NCI-H226 (cell line): ENCODE measurements at regions not wholly inside any gene's neighbourhood (a gene's known extent, or its start where the extent isn't known, plus 50 kb on each side); places are given as distances from the start of the nearest gene placed in this dataset.

ENCODE experiments used
- DNase-seq: peaks from one replicate; pipeline ENCODE4 v3.0.0-alpha.2; 2015

DNA sequence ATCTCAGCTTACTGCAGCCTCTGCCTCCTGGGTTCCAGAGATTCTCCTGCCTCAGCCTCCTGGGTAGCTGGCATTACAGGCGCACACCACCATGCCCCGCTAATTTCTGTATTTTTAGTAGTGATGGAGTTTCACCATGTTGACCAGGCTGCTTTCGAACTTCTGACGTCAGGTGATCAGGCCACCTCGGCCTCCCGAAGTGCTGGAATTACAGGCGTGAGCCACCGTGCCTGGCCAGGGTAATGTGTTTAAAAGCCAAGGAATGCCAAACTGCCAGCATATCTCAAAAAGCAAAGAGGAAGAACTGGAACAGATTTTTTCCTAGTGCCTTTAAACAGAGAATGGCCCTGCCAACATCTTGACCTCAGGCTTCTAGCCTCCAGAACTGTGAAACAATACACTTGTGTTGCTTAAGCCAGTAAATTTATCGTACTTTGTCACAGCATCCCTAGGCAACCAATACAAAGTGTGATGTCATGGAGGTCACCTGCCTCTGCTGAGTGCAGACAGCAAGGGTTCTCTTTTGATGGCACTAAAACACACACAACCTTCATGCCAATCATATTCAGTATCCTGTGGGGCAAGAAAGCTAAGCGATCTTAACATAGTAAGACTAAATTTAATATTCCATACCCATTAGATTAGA is 858.3 kb upstream of the TMPRSS15 start:
- DNase-seq = no peak

GRCh38 chr21:19266636-19267035 is 863.1 kb upstream of the TMPRSS15 start:
- DNase-seq = no peak

DNA sequence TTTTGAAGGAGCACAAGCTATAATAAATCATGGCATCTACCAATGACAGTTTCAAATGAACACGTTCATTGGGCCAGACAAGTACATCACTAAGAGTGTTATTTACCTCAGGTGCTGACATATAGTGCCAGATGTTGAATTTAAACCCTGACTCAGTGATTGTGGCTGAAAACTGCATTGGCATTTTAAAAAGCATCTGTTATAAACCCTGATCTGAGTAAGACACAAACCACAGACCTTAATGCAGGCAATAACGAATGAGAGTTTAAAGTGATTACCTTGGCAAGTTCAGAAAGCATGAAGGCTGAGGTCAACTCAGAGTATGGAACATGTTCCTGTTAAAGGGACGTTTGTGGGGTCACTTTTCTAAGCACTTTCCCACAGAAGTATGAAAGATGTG is 865.1 kb upstream of the TMPRSS15 start:
- DNase-seq = no peak

DNA sequence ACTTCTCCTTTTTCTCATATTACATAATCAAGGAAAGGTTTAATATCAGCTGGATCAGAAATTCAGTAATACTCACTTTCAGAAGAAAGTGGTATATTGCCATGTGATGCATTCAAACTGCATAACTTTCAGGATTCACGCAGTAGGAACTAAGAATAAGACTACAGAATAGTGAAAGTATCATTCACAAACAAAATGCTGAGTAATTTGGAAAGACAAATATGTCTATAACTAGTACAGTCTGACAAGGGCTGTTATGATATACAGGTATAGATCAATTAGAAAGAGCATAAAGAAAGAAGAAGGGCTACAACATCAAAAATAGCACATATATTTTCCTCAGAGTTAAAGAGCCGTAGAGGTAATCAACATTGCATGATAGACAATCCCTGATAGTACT is 871.5 kb upstream of the TMPRSS15 start:
- DNase-seq = no peak

DNA sequence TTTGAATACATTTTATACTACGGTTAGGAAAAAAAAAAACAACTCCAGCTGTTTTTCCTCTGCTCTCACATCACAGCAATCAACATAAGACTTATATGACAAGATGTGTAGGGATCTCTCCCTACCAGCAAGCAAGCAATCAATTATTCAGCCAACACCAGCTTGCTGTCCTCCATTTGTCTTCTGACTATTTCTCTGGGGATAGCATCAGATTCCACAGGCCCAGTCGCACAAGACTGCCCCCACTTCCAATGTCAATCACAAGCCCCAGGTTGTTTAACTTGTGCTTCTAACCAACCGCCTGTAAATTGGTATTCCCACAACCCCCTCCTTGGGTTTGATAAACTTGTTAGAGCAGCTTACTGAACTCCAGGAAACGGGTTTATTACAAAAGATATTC is 873.1 kb upstream of the TMPRSS15 start:
- no peak for DNase-seq

GRCh38 chr21:19286876-19287275 is 883.3 kb upstream of the TMPRSS15 start:
- no peak for DNase-seq

- no peak for DNase-seq
Observed at GRCh38 chr21:19290328-19290727, 886.7 kb upstream of the TMPRSS15 start.

DNA sequence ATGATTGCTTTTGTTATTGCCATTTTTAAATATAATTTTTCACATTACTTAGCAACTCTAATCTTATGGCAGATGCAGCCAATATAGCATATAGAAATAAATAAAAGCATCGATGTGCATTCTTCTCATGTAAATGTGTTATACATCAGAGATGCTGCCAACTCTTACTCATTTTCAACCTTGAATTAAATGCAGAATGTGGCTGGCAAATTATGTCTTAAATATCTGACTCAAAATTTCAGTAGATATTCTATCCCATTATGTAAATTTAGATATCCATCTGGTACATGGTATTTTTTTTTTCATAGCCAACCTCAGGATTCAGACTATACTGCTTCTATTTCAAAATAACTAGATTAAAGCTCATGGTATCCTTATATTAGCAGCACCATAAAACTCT is 916.7 kb upstream of the TMPRSS15 start:
- DNase-seq = no peak

DNA sequence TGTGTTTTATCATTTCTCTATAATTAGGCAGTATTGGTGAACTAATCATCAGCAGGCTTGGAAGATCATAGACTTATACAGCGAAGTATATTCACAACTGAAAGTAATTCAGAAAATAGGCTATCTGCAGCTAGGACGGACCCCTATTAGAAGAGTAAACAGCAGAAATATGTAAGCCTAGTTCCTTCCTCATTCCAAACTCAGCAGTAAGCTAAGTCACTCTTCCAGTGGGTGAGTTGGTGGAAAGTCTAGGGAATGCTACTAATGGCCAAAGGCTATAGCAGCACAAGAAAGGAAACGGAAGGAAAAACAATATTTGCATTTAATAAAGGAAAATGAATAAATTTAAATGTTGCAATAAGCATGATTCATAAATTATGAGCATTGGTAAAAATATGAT is 918.1 kb upstream of the TMPRSS15 start:
- no peak for DNase-seq

- no peak for DNase-seq
Observed at GRCh38 chr21:19322360-19322759, 918.8 kb upstream of the TMPRSS15 start.

- no peak for DNase-seq
Observed at GRCh38 chr21:19326531-19327319, 923.1 kb upstream of the TMPRSS15 start.

DNA sequence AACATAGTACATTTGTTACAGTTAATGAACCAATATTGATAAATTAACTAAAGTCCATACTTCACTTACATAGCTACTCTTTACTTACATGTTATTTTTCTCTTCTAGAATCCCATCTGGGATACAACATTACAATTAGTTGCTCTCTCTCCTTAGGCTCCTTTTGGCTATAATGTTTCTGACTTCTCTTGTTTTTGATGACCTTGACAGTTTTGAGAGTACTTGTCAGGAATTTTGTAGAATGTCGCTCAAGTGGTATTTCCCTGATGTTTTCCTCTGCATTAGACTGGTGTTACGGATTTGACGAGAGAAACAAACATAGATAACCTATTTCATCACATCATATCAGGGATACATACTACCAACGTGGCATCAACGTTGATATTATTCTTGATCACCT is 925.4 kb upstream of the TMPRSS15 start:
- DNase-seq = no peak

- no peak for DNase-seq
Observed at GRCh38 chr21:19340303-19340702, 936.7 kb upstream of the TMPRSS15 start.

- no peak for DNase-seq
Observed at GRCh38 chr21:19340954-19341353, 937.4 kb upstream of the TMPRSS15 start.

DNA sequence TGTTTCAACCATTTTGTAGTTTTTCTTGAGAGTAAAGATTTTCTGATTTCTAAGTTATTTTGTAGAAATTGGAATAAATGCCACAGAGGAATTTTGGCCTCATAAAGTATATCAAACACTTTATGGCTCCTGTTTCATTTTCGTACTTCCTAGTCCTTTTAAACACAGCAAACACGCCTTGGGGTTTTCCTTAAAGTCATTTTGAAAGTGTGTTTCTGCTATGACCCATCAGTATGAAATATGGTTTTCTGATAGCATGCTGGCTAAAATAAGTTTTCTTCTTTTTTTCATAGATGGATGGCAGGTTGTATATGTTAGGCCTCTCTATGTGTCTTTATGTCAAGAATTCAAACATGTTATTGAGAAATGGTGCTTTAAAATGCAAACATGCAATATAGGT is 940.1 kb upstream of the TMPRSS15 start:
- no peak for DNase-seq

GRCh38 chr21:19350286-19350685 is 946.7 kb upstream of the TMPRSS15 start:
- DNase-seq = no peak

- no peak for DNase-seq
Observed at GRCh38 chr21:19353256-19353655, 949.7 kb upstream of the TMPRSS15 start.

DNA sequence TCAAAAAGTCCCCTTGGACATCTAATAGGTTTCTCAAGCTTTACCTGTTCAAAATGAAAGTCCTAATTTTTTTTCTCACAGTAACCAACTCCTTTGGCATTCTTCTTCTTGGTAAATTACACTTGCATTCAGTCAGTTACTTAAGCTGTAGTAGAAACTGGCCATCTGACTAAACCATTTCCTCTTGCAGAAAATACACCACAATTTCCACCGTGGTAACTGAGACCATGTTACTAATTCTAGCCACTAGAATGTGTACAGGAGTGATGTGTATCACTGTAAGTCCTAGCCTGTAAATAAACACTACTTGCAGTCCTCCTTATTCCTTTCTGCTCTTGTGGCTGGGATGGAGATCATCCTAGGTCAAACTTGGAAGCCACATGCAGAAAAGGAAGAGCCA is 965.4 kb upstream of the TMPRSS15 start:
- no peak for DNase-seq

GRCh38 chr21:19392390-19392789 is 988.8 kb upstream of the TMPRSS15 start:
- no peak for DNase-seq

- DNase-seq = no peak
Observed at GRCh38 chr21:19400223-19400770, 996.7 kb upstream of the TMPRSS15 start.

- no peak for DNase-seq
Observed at GRCh38 chr21:19402870-19403269, 999.3 kb upstream of the TMPRSS15 start.

- no peak for DNase-seq
Observed at GRCh38 chr21:19405326-19405725, 1001.7 kb upstream of the TMPRSS15 start.

- DNase-seq = no peak
Observed at GRCh38 chr21:19420565-19420964, 1017.0 kb upstream of the TMPRSS15 start.

DNA sequence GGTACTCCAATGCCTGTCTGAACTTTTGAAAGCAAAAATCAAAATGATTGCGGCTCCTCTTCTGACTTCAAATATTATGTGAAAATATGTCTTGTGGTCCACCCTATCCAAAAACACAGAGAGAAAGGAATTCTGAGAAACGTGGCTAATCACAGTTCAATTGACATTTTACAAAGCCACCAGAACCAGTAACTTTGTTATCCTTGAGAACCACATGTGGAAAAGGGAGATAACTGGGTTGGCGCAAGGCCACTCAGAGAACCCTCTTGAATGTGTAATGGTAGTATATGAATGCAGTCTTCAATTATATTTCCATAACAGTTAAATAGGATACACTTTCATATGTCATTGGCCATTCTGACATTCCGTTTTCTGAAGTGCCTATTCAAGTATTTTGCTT is 1030.0 kb upstream of the TMPRSS15 start:
- no peak for DNase-seq
